Spleen (tissue), 7 donors: ENCODE measurements at regions not wholly inside any gene's neighbourhood (a gene's known extent, or its start where the extent isn't known, plus 50 kb on each side); places are given as distances from the start of the nearest gene placed in this dataset.

Experiments
- CTCF ChIP-seq, 11 experiments: fragments of 200-600 bp in 7 of 11; fragments of 450-650 bp in 4 of 11; sonication (generic) in 4 of 11; IDR thresholded peaks in 8 of 11; conservative IDR thresholded peaks in 3 of 11; 1 replicate in 7 of 11; 2 replicates in 4 of 11; pipeline versions ENCODE4 v1.4.0 to v1.8.0; 2016 to 2021; ENCODE audit warnings: antibody characterized with exemption in 11 of 11, inconsistent platforms in 4 of 11, mild to moderate bottlenecking in 1 of 11
- POLR2A ChIP-seq, 3 donors: fragments of 450-650 bp; IDR thresholded peaks; one replicate each; pipeline ENCODE4 v1.5.1; 2017; ENCODE audit warnings: antibody characterized with exemption in 3 of 3, mild to moderate bottlenecking in 1 of 3
- donor health status: DM: no; HTN: no; CAD: no; lungs with moderate emphysema.
- donor health status: DM: no; HTN: no; CAD: no.
- donor health status: DM: no; HTN: no; CAD: no.

- no peak for TF ChIP-seq CTCF (IDR thresholded peaks at IDR 0.05 in 8 of 11, conservative IDR thresholded peaks at IDR 0.05 in 3 of 11)
- no peak for TF ChIP-seq POLR2A (IDR thresholded peaks at IDR 0.05)
Observed at GRCh38 chr6:14309951-14310445, 192.4 kb downstream of the CD83 start.
